ENCODE measurements at regions not wholly inside any gene's neighbourhood (a gene's known extent, or its start where the extent isn't known, plus 50 kb on each side); places are given as distances from the start of the nearest gene placed in this dataset.
"Not testable (repeated sequence)": the region's sequence is repeated elsewhere in the genome, so short reads cannot be mapped to it uniquely, and the experiment has no call there.

- no peak for DNase-seq (ENCODE audit: low read depth in 2 of 2)
These were observed 633.4 kb upstream of the COBL start for GRCh38 chr7:51949726-51950644.

- DNase-seq (ENCODE audit: low read depth in 2 of 2), result no peak
These were observed 614.2 kb upstream of the COBL start for GRCh38 chr7:51930834-51931233.

- DNase-seq (ENCODE audit: low read depth in 2 of 2), result no peak
These were observed 613.2 kb upstream of the COBL start for GRCh38 chr7:51929818-51930217.

- no peak for DNase-seq (ENCODE audit: low read depth in 2 of 2)
These were observed 611.1 kb upstream of the COBL start for GRCh38 chr7:51927738-51928137.

GRCh38 chr7:51918581-51918980 lies 602.0 kb upstream of the COBL start:
- DNase-seq (ENCODE audit: low read depth in 2 of 2), result no peak

- DNase-seq (ENCODE audit: low read depth in 2 of 2), result no peak
These were observed 584.9 kb upstream of the COBL start for GRCh38 chr7:51901489-51901840.

GRCh38 chr7:51900755-51901488 lies 584.3 kb upstream of the COBL start:
- DNase-seq (ENCODE audit: low read depth in 2 of 2), result not testable (repeated sequence)

- DNase-seq (ENCODE audit: low read depth in 2 of 2), result no peak
These were observed 583.0 kb upstream of the COBL start for GRCh38 chr7:51899611-51900010.

- no peak for DNase-seq (ENCODE audit: low read depth in 2 of 2)
These were observed 565.8 kb upstream of the COBL start for GRCh38 chr7:51882412-51882811.

GRCh38 chr7:51881309-51881708 lies 564.7 kb upstream of the COBL start:
- no peak for DNase-seq (ENCODE audit: low read depth in 2 of 2)

GRCh38 chr7:51878865-51879264 lies 562.3 kb upstream of the COBL start:
- DNase-seq (ENCODE audit: low read depth in 2 of 2), result no peak

- no peak for DNase-seq (ENCODE audit: low read depth in 2 of 2)
These were observed 552.8 kb upstream of the COBL start for GRCh38 chr7:51869452-51869851.

GRCh38 chr7:51867117-51867516 lies 550.5 kb upstream of the COBL start:
- no peak for DNase-seq (ENCODE audit: low read depth in 2 of 2)

- DNase-seq (ENCODE audit: low read depth in 2 of 2), result no peak
These were observed 543.7 kb upstream of the COBL start for GRCh38 chr7:51860305-51860704.

- DNase-seq (ENCODE audit: low read depth in 2 of 2), result no peak
These were observed 533.5 kb upstream of the COBL start for GRCh38 chr7:51850126-51850525.

GRCh38 chr7:51847461-51848134 lies 531.0 kb upstream of the COBL start:
- DNase-seq (ENCODE audit: low read depth in 2 of 2), result no peak

- DNase-seq (ENCODE audit: low read depth in 2 of 2), result not testable (repeated sequence)
These were observed 522.5 kb upstream of the COBL start for GRCh38 chr7:51839130-51839529.

- DNase-seq (ENCODE audit: low read depth in 2 of 2), result no peak
These were observed 511.0 kb upstream of the COBL start for GRCh38 chr7:51827631-51828030.

- DNase-seq (ENCODE audit: low read depth in 2 of 2), result no peak
These were observed 507.4 kb upstream of the COBL start for GRCh38 chr7:51824050-51824449.

- DNase-seq (ENCODE audit: low read depth in 2 of 2), result no peak
These were observed 506.8 kb upstream of the COBL start for GRCh38 chr7:51823437-51823836.

GRCh38 chr7:51817694-51818225 lies 501.2 kb upstream of the COBL start:
- DNase-seq (ENCODE audit: low read depth in 2 of 2), result no peak

- not testable (repeated sequence) for DNase-seq (ENCODE audit: low read depth in 2 of 2)
These were observed 489.3 kb upstream of the COBL start for GRCh38 chr7:51805783-51806431.
